ENCODE measurements at regions not wholly inside any gene's neighbourhood (a gene's known extent, or its start where the extent isn't known, plus 50 kb on each side); places are given as distances from the start of the nearest gene placed in this dataset.

GRCh38 chr2:226405465-226405864 lies 394.2 kb downstream of the IRS1 start:
- DNase-seq (ENCODE audit: low read depth in 2 of 2, low spot score in 1 of 2), result no peak

- no peak for DNase-seq (ENCODE audit: low read depth in 2 of 2, low spot score in 1 of 2)
These were observed 396.3 kb downstream of the IRS1 start for GRCh38 chr2:226403369-226403768.

- DNase-seq (ENCODE audit: low read depth in 2 of 2, low spot score in 1 of 2), result no peak
These were observed 400.6 kb downstream of the IRS1 start for GRCh38 chr2:226399006-226399405.

- DNase-seq (ENCODE audit: low read depth in 2 of 2, low spot score in 1 of 2), result no peak
These were observed 401.0 kb downstream of the IRS1 start for GRCh38 chr2:226398580-226398979.

GRCh38 chr2:226396541-226396940 lies 403.1 kb downstream of the IRS1 start:
- no peak for DNase-seq (ENCODE audit: low read depth in 2 of 2, low spot score in 1 of 2)

- no peak for DNase-seq (ENCODE audit: low read depth in 2 of 2, low spot score in 1 of 2)
These were observed 412.1 kb downstream of the IRS1 start for GRCh38 chr2:226387499-226387942.

GRCh38 chr2:226383461-226383860 lies 416.2 kb downstream of the IRS1 start:
- no peak for DNase-seq (ENCODE audit: low read depth in 2 of 2, low spot score in 1 of 2)

GRCh38 chr2:226380679-226381078 lies 418.9 kb downstream of the IRS1 start:
- DNase-seq (ENCODE audit: low read depth in 2 of 2, low spot score in 1 of 2), result no peak

- DNase-seq (ENCODE audit: low read depth in 2 of 2, low spot score in 1 of 2), result no peak
These were observed 420.6 kb downstream of the IRS1 start for GRCh38 chr2:226378753-226379705.

GRCh38 chr2:226376516-226377180 lies 423.0 kb downstream of the IRS1 start:
- no peak for DNase-seq (ENCODE audit: low read depth in 2 of 2, low spot score in 1 of 2)

- no peak for DNase-seq (ENCODE audit: low read depth in 2 of 2, low spot score in 1 of 2)
These were observed 432.7 kb downstream of the IRS1 start for GRCh38 chr2:226366920-226367319.

- DNase-seq (ENCODE audit: low read depth in 2 of 2, low spot score in 1 of 2), result no peak
These were observed 435.4 kb downstream of the IRS1 start for GRCh38 chr2:226364217-226364616.

GRCh38 chr2:226362980-226363379 lies 436.6 kb downstream of the IRS1 start:
- DNase-seq (ENCODE audit: low read depth in 2 of 2, low spot score in 1 of 2), result no peak

GRCh38 chr2:226360658-226361057 lies 439.0 kb downstream of the IRS1 start:
- DNase-seq (ENCODE audit: low read depth in 2 of 2, low spot score in 1 of 2), result no peak

- no peak for DNase-seq (ENCODE audit: low read depth in 2 of 2, low spot score in 1 of 2)
These were observed 440.9 kb downstream of the IRS1 start for GRCh38 chr2:226358688-226359087.

- DNase-seq (ENCODE audit: low read depth in 2 of 2, low spot score in 1 of 2), result no peak
These were observed 441.8 kb downstream of the IRS1 start for GRCh38 chr2:226357816-226358215.

- DNase-seq (ENCODE audit: low read depth in 2 of 2, low spot score in 1 of 2), result no peak
These were observed 444.0 kb downstream of the IRS1 start for GRCh38 chr2:226355600-226355999.

- DNase-seq (ENCODE audit: low read depth in 2 of 2, low spot score in 1 of 2), result no peak
These were observed 445.2 kb downstream of the IRS1 start for GRCh38 chr2:226354434-226354833.

- DNase-seq (ENCODE audit: low read depth in 2 of 2, low spot score in 1 of 2), result no peak
These were observed 446.6 kb downstream of the IRS1 start for GRCh38 chr2:226352941-226353560.

- no peak for DNase-seq (ENCODE audit: low read depth in 2 of 2, low spot score in 1 of 2)
These were observed 447.9 kb downstream of the IRS1 start for GRCh38 chr2:226351711-226352110.

- no peak for DNase-seq (ENCODE audit: low read depth in 2 of 2, low spot score in 1 of 2)
These were observed 460.0 kb downstream of the IRS1 start for GRCh38 chr2:226339616-226340015.

- no peak for DNase-seq (ENCODE audit: low read depth in 2 of 2, low spot score in 1 of 2)
These were observed 460.8 kb downstream of the IRS1 start for GRCh38 chr2:226338825-226339224.
